PFSK-1 (cell line): ENCODE measurements at regions not wholly inside any gene's neighbourhood (a gene's known extent, or its start where the extent isn't known, plus 50 kb on each side); places are given as distances from the start of the nearest gene placed in this dataset.

Experiments used
- POLR2AphosphoS5 ChIP-seq: IDR thresholded peaks from 2 replicates; pipeline ENCODE4 v1.6.1; 2012; ENCODE audit warnings: low read depth, mild to moderate bottlenecking, control low read depth, low read length, moderate library complexity
- TF ChIP-seq, protein P1 (sequence below), 2 experiments: IDR thresholded peaks; 2 replicates each; pipeline versions ENCODE4 v1.6.1 to v1.8.0; 2011 to 2012; ENCODE audit warnings: low read depth in 2 of 2, low read length in 2 of 2, control low read depth in 1 of 2, inconsistent platforms in 1 of 2, mild to moderate bottlenecking in 1 of 2, moderate library complexity in 1 of 2; ENCODE audit not compliant: insufficient read depth in 1 of 2

GRCh38 chr2:226656367-226656766, 143.3 kb downstream of the IRS1 start:
- TF ChIP-seq, protein P1, sequence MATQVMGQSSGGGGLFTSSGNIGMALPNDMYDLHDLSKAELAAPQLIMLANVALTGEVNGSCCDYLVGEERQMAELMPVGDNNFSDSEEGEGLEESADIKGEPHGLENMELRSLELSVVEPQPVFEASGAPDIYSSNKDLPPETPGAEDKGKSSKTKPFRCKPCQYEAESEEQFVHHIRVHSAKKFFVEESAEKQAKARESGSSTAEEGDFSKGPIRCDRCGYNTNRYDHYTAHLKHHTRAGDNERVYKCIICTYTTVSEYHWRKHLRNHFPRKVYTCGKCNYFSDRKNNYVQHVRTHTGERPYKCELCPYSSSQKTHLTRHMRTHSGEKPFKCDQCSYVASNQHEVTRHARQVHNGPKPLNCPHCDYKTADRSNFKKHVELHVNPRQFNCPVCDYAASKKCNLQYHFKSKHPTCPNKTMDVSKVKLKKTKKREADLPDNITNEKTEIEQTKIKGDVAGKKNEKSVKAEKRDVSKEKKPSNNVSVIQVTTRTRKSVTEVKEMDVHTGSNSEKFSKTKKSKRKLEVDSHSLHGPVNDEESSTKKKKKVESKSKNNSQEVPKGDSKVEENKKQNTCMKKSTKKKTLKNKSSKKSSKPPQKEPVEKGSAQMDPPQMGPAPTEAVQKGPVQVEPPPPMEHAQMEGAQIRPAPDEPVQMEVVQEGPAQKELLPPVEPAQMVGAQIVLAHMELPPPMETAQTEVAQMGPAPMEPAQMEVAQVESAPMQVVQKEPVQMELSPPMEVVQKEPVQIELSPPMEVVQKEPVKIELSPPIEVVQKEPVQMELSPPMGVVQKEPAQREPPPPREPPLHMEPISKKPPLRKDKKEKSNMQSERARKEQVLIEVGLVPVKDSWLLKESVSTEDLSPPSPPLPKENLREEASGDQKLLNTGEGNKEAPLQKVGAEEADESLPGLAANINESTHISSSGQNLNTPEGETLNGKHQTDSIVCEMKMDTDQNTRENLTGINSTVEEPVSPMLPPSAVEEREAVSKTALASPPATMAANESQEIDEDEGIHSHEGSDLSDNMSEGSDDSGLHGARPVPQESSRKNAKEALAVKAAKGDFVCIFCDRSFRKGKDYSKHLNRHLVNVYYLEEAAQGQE (IDR thresholded peaks at IDR 0.05; ENCODE audit: insufficient read depth in 1 of 2, low read depth in 2 of 2, low read length in 2 of 2) = no peak
- no peak for TF ChIP-seq POLR2AphosphoS5
